Activated naive CD4-positive, alpha-beta T cell treated with anti-CD3 and anti-CD28 coated beads, Interleukin-2, amount 50 U/mL, for 24 hours (primary cell): ENCODE measurements at regions not wholly inside any gene's neighbourhood (a gene's known extent, or its start where the extent isn't known, plus 50 kb on each side); places are given as distances from the start of the nearest gene placed in this dataset.

Source experiments
- H3K27ac Mint-ChIP-seq: one replicate; pipeline ENCODE4 v1.8.0; 2021; ENCODE audit warnings: mild to moderate bottlenecking, mixed read lengths
- H3K27me3 Mint-ChIP-seq: one replicate; pipeline ENCODE4 v1.8.0; 2021; ENCODE audit warnings: mixed read lengths
- H3K36me3 Mint-ChIP-seq: one replicate; pipeline ENCODE4 v1.8.0; 2021; ENCODE audit warnings: mixed read lengths
- H3K4me1 Mint-ChIP-seq: one replicate; pipeline ENCODE4 v1.8.0; 2021; ENCODE audit warnings: mixed read lengths
- H3K4me3 Mint-ChIP-seq: one replicate; pipeline ENCODE4 v1.8.0; 2021; ENCODE audit warnings: mild to moderate bottlenecking, mixed read lengths
- H3K9me3 Mint-ChIP-seq: one replicate; pipeline ENCODE4 v1.8.0; 2021; ENCODE audit warnings: mixed read lengths

DNA sequence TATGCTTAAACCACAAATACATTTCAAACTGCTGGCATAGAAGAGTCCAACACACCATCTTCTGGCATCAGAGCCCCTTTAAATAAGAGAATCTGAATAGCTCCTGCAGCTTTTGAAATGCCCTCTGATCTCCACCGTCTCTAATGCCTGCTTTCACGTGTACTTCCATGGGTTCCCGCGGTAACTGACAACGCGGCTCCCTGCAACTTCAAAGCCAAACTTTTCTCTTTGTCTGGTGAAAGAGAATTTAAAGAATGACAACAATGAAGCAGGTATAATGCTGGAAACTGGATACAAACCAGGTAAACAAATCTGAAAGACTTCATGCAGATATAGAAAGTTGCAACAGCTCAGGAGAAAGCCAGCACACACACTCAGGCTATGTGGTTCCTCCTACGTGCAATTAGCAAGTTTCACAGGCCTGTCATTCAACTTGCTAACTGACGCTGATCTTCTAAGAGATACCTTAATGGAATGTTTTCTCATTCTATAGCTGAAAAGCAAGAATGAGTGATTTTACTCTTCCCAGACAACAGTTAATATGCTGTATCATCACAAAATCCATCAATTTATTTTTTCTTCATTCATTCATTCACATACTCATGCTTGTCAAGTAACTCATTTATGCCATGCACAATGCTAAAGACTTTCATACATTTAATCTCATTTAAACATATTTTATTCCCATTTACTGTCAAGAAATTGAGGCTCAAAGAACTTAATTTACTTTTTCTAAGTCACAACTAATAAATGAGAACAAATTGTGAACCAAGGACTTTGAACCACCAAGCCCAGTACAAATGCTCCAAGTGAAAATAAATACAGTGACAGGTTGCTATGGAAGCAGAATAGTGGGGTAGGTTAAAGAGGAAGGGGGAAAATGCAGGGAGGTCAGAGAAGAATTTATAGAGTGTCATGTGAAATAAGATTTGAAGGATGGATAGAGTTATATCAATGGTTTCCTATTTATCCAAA is 202.7 kb upstream of the SNX7 start:
- Mint-ChIP-seq H3K27me3 (no peaks in the 10 kb centered on the region), H3K36me3 (no peaks in the 10 kb centered on the region), H3K9me3 (no peaks in the 10 kb centered on the region), H3K4me3 (no peak overlapping the region), H3K27ac (no peak overlapping the region), H3K4me1 (no peaks in the 10 kb centered on the region)

DNA sequence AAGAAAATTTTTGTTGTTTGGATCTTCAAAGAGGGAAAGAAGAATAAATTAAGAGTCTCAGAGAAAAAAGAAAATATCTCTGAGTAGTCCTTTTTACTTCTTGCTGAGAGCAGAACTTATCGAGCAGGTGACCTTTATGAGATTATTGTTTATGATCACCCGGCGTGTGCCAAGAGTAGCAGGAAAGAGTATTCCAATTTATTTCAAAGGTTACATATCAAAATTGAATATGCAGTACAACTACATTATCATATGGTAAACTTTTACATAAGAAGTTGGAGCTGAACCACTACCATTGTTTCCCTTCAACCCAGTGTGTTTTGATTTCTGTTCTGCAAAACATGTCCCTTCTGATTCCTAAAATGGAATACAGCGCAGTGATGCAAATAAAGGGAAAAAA is 204.3 kb upstream of the SNX7 start:
- H3K9me3 Mint-ChIP-seq: no peaks in the 10 kb centered on the region
- no peaks in the 10 kb centered on the region for H3K36me3 Mint-ChIP-seq
- no peaks in the 10 kb centered on the region for H3K27me3 Mint-ChIP-seq
- H3K4me1 Mint-ChIP-seq: no peaks in the 10 kb centered on the region
- H3K27ac Mint-ChIP-seq: no peak overlapping the region
- no peak overlapping the region for H3K4me3 Mint-ChIP-seq

DNA sequence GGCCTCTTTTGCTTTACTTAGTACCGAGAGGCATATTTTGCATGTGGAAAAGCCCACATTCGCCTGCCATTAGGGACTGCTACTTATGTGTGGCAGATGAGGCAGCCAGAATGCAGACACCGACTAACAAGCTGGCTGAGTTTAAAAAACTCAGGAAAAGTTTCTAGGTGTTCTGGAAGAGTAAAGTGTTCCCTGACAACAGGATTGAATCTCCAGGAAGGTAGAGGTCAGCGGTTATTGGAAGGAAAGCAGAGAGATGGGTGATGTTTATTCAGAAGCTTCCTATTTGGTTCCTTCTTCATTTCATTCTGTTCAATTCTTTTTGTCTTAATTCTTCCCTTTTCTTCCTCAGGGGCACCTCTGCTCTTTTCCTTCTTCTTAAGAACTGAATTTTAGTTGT is 206.9 kb upstream of the SNX7 start:
- no peak overlapping the region for H3K4me3 Mint-ChIP-seq
- no peaks in the 10 kb centered on the region for H3K27me3 Mint-ChIP-seq
- H3K9me3 Mint-ChIP-seq: no peaks in the 10 kb centered on the region
- H3K36me3 Mint-ChIP-seq: no peaks in the 10 kb centered on the region
- no peaks in the 10 kb centered on the region for H3K4me1 Mint-ChIP-seq
- no peak overlapping the region for H3K27ac Mint-ChIP-seq

DNA sequence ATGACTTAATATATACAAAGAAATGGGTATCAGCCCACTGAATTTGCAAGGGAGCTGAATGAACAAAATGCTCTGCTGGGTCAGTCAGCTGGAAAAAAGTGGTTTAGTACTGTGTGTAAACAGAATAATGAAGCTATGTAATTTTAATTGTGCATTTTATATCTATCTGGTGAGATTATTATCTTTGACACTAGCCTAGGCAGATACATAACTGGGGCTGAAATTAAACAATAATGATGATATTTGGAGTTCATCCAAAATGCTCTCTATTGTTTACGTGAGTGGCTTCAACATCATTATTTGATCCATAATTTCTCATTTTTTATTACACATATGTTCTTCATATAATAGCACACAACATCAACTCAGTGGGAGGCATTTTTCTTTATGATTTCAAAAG is 208.5 kb upstream of the SNX7 start:
- H3K4me3 Mint-ChIP-seq: no peak overlapping the region
- H3K9me3 Mint-ChIP-seq: no peaks in the 10 kb centered on the region
- no peaks in the 10 kb centered on the region for H3K4me1 Mint-ChIP-seq
- H3K27ac Mint-ChIP-seq: no peak overlapping the region
- H3K36me3 Mint-ChIP-seq: no peaks in the 10 kb centered on the region
- no peaks in the 10 kb centered on the region for H3K27me3 Mint-ChIP-seq

- Mint-ChIP-seq H3K4me3 (no peak overlapping the region), H3K27ac (no peak overlapping the region), H3K4me1 (no peaks in the 10 kb centered on the region), H3K9me3 (no peaks in the 10 kb centered on the region), H3K27me3 (no peaks in the 10 kb centered on the region), H3K36me3 (no peaks in the 10 kb centered on the region)
Observed at GRCh38 chr1:98452162-98452561, 209.4 kb upstream of the SNX7 start.

DNA sequence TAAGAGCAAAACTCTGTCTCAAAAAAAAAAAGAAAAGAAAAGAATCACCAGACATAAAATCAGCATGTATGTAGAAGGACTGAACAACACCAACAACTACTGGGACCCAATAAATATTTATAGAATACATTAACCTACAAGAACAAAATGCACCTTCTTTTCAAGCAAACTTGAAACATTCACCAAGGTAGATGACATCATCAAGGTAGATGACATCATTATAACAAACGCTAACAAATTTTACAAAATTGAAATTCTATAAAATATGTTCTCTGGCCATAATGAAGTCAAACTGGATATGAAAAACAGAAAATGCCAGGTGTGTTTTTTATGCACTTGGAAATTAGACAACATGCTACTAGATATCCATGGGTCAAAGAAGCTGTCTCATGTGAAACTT is 220.2 kb upstream of the SNX7 start:
- H3K27ac Mint-ChIP-seq: no peak overlapping the region
- H3K27me3 Mint-ChIP-seq: no peaks in the 10 kb centered on the region
- H3K4me3 Mint-ChIP-seq: no peak overlapping the region
- no peaks in the 10 kb centered on the region for H3K36me3 Mint-ChIP-seq
- no peaks in the 10 kb centered on the region for H3K4me1 Mint-ChIP-seq
- no peaks in the 10 kb centered on the region for H3K9me3 Mint-ChIP-seq

- no peak overlapping the region for H3K4me3 Mint-ChIP-seq
- H3K27me3 Mint-ChIP-seq: no peaks in the 10 kb centered on the region
- no peaks in the 10 kb centered on the region for H3K36me3 Mint-ChIP-seq
- no peak overlapping the region for H3K27ac Mint-ChIP-seq
- H3K4me1 Mint-ChIP-seq: no peaks in the 10 kb centered on the region
- H3K9me3 Mint-ChIP-seq: no peaks in the 10 kb centered on the region
Observed at GRCh38 chr1:98439471-98439870, 222.1 kb upstream of the SNX7 start.

GRCh38 chr1:98437540-98437939 is 224.0 kb upstream of the SNX7 start:
- Mint-ChIP-seq H3K4me1 (no peaks in the 10 kb centered on the region), H3K36me3 (no peaks in the 10 kb centered on the region), H3K9me3 (no peaks in the 10 kb centered on the region), H3K27ac (no peak overlapping the region), H3K27me3 (no peaks in the 10 kb centered on the region), H3K4me3 (no peak overlapping the region)

DNA sequence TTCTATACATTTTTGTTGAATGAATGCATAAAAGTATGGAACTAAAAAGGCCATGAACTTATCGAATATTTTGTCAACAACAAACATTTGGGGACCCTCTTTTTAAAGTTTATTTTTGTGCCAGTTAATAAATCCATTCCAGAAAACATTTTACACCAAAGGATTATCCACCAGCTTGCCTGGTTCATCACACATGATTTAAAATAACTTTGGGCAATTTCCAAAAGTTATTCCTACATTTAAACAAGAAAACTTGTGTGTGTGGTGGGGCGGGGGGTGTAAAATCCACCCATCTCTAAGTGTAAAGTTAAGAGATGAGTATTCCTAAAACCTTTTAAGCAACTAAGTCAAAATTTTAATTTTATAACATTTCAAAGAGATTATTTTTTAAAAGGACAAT is 224.5 kb upstream of the SNX7 start:
- Mint-ChIP-seq H3K9me3 (no peaks in the 10 kb centered on the region), H3K4me1 (no peaks in the 10 kb centered on the region), H3K27me3 (no peaks in the 10 kb centered on the region), H3K4me3 (no peak overlapping the region), H3K36me3 (no peaks in the 10 kb centered on the region), H3K27ac (no peak overlapping the region)

- H3K36me3 Mint-ChIP-seq: no peaks in the 10 kb centered on the region
- H3K9me3 Mint-ChIP-seq: no peaks in the 10 kb centered on the region
- H3K27me3 Mint-ChIP-seq: no peaks in the 10 kb centered on the region
- no peaks in the 10 kb centered on the region for H3K4me1 Mint-ChIP-seq
- H3K27ac Mint-ChIP-seq: no peak overlapping the region
- no peak overlapping the region for H3K4me3 Mint-ChIP-seq
Observed at GRCh38 chr1:98429965-98430443, 231.5 kb upstream of the SNX7 start.

DNA sequence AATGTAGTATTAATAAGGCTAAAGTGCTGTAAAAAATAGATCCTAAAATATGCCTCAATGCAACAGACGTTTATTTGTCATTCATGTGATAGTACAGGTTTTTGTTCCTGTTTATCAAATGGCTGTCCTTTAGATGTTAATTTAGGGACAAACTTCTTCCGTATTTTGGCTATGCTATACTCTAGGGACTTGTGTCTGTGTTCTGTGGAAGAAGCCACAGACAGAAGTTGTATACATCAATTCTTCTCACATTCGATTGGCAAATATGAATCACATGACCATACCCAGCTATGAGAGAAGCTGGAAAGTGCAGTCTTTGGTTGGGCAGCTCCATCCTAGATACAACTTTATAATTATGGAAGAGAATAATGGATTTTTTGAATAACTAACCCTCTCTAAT is 232.7 kb upstream of the SNX7 start:
- Mint-ChIP-seq H3K4me3 (no peak overlapping the region), H3K9me3 (no peaks in the 10 kb centered on the region), H3K4me1 (no peaks in the 10 kb centered on the region), H3K36me3 (no peaks in the 10 kb centered on the region), H3K27me3 (no peaks in the 10 kb centered on the region), H3K27ac (no peak overlapping the region)

DNA sequence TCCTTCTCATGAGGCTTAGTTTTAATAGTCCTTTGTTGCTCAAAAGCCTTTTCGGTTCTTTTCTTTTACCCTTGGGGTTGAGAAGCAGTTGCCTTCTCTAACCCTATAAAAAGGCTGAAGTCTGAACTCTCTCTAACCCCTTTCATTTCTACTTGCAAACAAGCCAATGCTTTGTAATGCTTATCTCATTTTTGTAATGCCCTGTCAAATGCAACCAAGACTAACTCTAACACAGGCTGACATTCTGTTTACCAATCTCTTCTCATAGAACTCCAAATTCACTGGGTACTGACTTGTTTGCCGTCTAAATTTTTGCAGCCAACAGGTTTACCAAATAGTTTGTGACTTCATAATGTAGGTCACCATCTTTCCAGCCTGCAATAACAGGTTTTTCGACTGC is 233.9 kb upstream of the SNX7 start:
- Mint-ChIP-seq H3K4me1 (no peaks in the 10 kb centered on the region), H3K27ac (no peak overlapping the region), H3K4me3 (no peak overlapping the region), H3K36me3 (no peaks in the 10 kb centered on the region), H3K9me3 (no peaks in the 10 kb centered on the region), H3K27me3 (no peaks in the 10 kb centered on the region)

GRCh38 chr1:98426092-98426491 is 235.4 kb upstream of the SNX7 start:
- no peak overlapping the region for H3K27ac Mint-ChIP-seq

GRCh38 chr1:98422816-98423215 is 238.7 kb upstream of the SNX7 start:
- no peaks in the 10 kb centered on the region for H3K9me3 Mint-ChIP-seq
- H3K4me1 Mint-ChIP-seq: no peaks in the 10 kb centered on the region
- no peaks in the 10 kb centered on the region for H3K36me3 Mint-ChIP-seq
- H3K27ac Mint-ChIP-seq: no peak overlapping the region
- H3K27me3 Mint-ChIP-seq: no peaks in the 10 kb centered on the region
- H3K4me3 Mint-ChIP-seq: no peak overlapping the region

More at GRCh38 chr1:98426092-98426491, 235.4 kb upstream of the SNX7 start:
- Mint-ChIP-seq H3K4me3 (no peak overlapping the region), H3K4me1 (no peaks in the 10 kb centered on the region), H3K9me3 (no peaks in the 10 kb centered on the region), H3K36me3 (no peaks in the 10 kb centered on the region), H3K27me3 (no peaks in the 10 kb centered on the region)

GRCh38 chr1:98421085-98421435 is 240.5 kb upstream of the SNX7 start:
- Mint-ChIP-seq H3K9me3 (no peaks in the 10 kb centered on the region), H3K4me1 (no peaks in the 10 kb centered on the region), H3K27ac (no peak overlapping the region), H3K27me3 (no peaks in the 10 kb centered on the region), H3K4me3 (no peak overlapping the region), H3K36me3 (no peaks in the 10 kb centered on the region)

DNA sequence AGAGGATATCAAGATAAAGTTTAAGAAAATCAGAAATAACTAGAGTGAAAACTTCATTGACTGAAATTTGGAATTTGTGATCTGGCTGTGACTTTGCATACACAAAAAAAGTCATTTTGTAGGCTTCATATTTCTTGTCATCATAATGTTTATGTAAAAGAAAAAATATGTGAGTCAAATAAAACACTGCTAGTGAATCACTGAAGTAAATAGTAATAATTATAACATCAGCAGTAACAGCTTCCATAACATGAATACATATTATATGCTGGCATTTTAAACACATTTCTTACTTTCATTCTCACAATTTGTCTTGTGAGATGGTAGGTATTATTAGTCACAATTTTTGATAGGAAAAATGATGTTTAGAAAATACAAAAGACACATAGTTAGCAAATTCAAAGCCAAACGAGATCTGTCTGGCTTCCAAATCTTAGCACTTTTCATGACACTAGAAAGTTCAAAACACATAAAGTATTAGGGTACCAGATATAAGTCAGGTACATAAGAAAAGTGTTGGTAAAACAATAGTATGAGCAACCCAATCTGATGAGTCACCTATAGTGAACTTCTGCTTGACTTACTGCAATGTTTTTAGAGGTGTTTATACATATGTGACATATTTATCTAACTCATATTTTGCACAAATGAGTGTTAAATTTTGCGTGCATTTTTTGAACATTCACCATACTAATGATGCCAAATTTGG is 241.0 kb upstream of the SNX7 start:
- Mint-ChIP-seq H3K4me3 (no peak overlapping the region), H3K36me3 (no peaks in the 10 kb centered on the region), H3K27me3 (no peaks in the 10 kb centered on the region), H3K27ac (no peak overlapping the region), H3K4me1 (no peaks in the 10 kb centered on the region), H3K9me3 (no peaks in the 10 kb centered on the region)
